Loucy (cell line): ENCODE measurements at regions not wholly inside any gene's neighbourhood (a gene's known extent, or its start where the extent isn't known, plus 50 kb on each side); places are given as distances from the start of the nearest gene placed in this dataset.

Experiments used
- H2AFZ ChIP-seq: fragments of 200-600 bp; sonication (generic); 2 replicates; pipeline ENCODE4 v1.6.0; 2016; ENCODE audit warnings: antibody characterized with exemption, mild to moderate bottlenecking, low read length, moderate library complexity
- H3F3A ChIP-seq: fragments of 200-600 bp; 2 replicates; pipeline ENCODE4 v1.6.0; 2016; ENCODE audit warnings: antibody characterized with exemption, low read depth, mild to moderate bottlenecking
- H3K27me3 ChIP-seq: fragments of 200-600 bp; sonication (generic); 2 replicates; pipeline ENCODE4 v1.6.1; 2014; ENCODE audit warnings: low read length, mild to moderate bottlenecking; ENCODE audit not compliant: insufficient read depth, poor library complexity, severe bottlenecking
- H3K36me3 ChIP-seq: fragments of 200-600 bp; sonication (generic); 2 replicates; pipeline ENCODE4 v1.6.1; 2016; ENCODE audit warnings: low read length; ENCODE audit not compliant: insufficient read depth
- H3K4me1 ChIP-seq: fragments of 200-600 bp; sonication (generic); 2 replicates; pipeline ENCODE4 v1.5.1; 2014; ENCODE audit warnings: low read length, mild to moderate bottlenecking; ENCODE audit not compliant: insufficient read depth, poor library complexity, severe bottlenecking
- H3K4me2 ChIP-seq: fragments of 200-600 bp; sonication (generic); 2 replicates; pipeline ENCODE4 v1.6.0; 2014; ENCODE audit warnings: antibody characterized with exemption, low read length, low read depth, mild to moderate bottlenecking; ENCODE audit not compliant: poor library complexity, severe bottlenecking
- H3K4me3 ChIP-seq: fragments of 200-600 bp; sonication (generic); 2 replicates; pipeline ENCODE4 v1.5.1; 2014; ENCODE audit warnings: low read length, mild to moderate bottlenecking, mixed read lengths; ENCODE audit not compliant: poor library complexity, severe bottlenecking
- H3K79me2 ChIP-seq: fragments of 200-600 bp; sonication (generic); 2 replicates; pipeline ENCODE4 v1.6.1; 2014; ENCODE audit warnings: low read length; ENCODE audit not compliant: insufficient read depth
- H3K9ac ChIP-seq: fragments of 200-600 bp; sonication (generic); 2 replicates; pipeline ENCODE4 v1.6.0; 2014; ENCODE audit warnings: mild to moderate bottlenecking, low read depth, low read length, moderate library complexity; ENCODE audit not compliant: poor library complexity, severe bottlenecking
- H3K9me2 ChIP-seq: fragments of 200-600 bp; sonication (generic); replicated peaks from 2 replicates; pipeline ENCODE4 v1.6.1; 2016; ENCODE audit warnings: low read depth, low read length, mixed read lengths
- H3K9me3 ChIP-seq: fragments of 200-600 bp; sonication (generic); 2 replicates; pipeline ENCODE4 v1.6.1; 2014; ENCODE audit warnings: mild to moderate bottlenecking, antibody characterized with exemption, low read length, low read depth; ENCODE audit not compliant: insufficient read depth
- H4K20me1 ChIP-seq: fragments of 200-600 bp; sonication (generic); 2 replicates; pipeline ENCODE4 v1.6.0; 2014; ENCODE audit warnings: antibody characterized with exemption, low read length, mild to moderate bottlenecking; ENCODE audit not compliant: insufficient read depth, poor library complexity, severe bottlenecking
- CTCF ChIP-seq: fragments of 200-600 bp; sonication (generic); conservative IDR thresholded peaks from 2 replicates; pipeline ENCODE4 v1.5.1; 2014; ENCODE audit warnings: mild to moderate bottlenecking, antibody characterized with exemption, low read length
- EZH2phosphoT487 ChIP-seq: fragments of 200-600 bp; IDR thresholded peaks from 2 replicates; pipeline ENCODE4 v1.6.1; 2018; ENCODE audit warnings: antibody characterized with exemption, mild to moderate bottlenecking, moderate library complexity, borderline replicate concordance

DNA sequence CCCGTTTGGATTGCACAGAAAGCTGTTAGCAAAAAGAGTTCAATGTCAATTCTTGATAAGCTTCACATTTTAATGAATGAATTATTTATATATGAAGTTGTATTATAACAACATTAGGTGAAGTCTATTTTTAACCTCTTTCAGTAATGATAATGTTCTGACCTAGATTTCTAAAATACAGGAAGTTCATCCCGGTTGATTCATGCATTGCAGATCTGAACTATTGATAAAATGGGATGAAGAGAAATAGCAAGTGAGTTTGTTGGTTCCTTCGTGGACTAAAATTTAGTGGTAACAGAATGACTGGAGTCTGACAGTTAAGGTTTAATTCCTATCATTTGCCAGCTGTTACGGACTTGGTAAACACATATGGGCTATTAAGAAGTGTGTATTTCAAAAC is 180.5 kb downstream of the PCSK1 start:
- Histone ChIP-seq H2AFZ (no peak overlapping the region), H3K9me3 (no peaks in the 10 kb centered on the region), H3K79me2 (no peaks in the 10 kb centered on the region), H4K20me1 (no peaks in the 10 kb centered on the region), H3K4me3 (no peak overlapping the region), H3K4me1 (peaks cover under 1% of the 10 kb centered on the region), H3K4me2 (no peak overlapping the region), H3F3A (no peaks in the 10 kb centered on the region), H3K36me3 (no peaks in the 10 kb centered on the region), H3K9ac (no peak overlapping the region), H3K9me2 (no peaks in the 10 kb centered on the region), H3K27me3 (no peaks in the 10 kb centered on the region)
- TF ChIP-seq CTCF: no peak
- TF ChIP-seq EZH2phosphoT487: no peak

- H3F3A ChIP-seq: no peaks in the 10 kb centered on the region
- TF ChIP-seq EZH2phosphoT487 (no peak), CTCF (no peak)
- no peak overlapping the region for H3K9ac ChIP-seq
- no peak overlapping the region for H2AFZ ChIP-seq
- no peaks in the 10 kb centered on the region for H3K9me3 ChIP-seq
- H3K4me2 ChIP-seq: no peak overlapping the region
- H4K20me1 ChIP-seq: no peaks in the 10 kb centered on the region
- no peaks in the 10 kb centered on the region for H3K9me2 ChIP-seq
- no peaks in the 10 kb centered on the region for H3K79me2 ChIP-seq
- no peaks in the 10 kb centered on the region for H3K36me3 ChIP-seq
- no peaks in the 10 kb centered on the region for H3K27me3 ChIP-seq
- H3K4me1 ChIP-seq: no peaks in the 10 kb centered on the region
- no peak overlapping the region for H3K4me3 ChIP-seq
Measured at GRCh38 chr5:96250782-96251181, 182.3 kb downstream of the PCSK1 start.

DNA sequence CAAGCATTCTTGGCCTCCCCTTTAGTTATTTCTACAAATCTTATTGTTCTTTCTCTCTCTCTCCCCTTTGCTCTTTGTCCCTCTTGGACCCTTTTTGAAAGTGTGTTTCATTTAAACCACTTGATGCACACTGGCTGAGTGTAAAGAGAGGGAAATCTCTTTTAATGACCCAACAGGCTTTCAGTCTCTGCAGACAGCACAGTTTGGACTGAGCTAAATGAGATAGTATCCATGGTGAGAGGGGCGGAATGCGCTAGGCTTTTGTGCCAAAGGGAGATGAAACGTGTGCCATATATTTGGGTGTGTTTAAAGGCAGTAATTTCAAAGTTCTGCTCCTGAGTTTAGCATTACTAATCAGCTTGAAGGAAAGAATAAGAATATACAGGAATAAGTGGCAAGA is 184.9 kb downstream of the PCSK1 start:
- H3K27me3 ChIP-seq: no peaks in the 10 kb centered on the region
- TF ChIP-seq EZH2phosphoT487 (no peak), CTCF (no peak)
- no peaks in the 10 kb centered on the region for H4K20me1 ChIP-seq
- no peak overlapping the region for H3K4me3 ChIP-seq
- H3K9ac ChIP-seq: no peak overlapping the region
- no peaks in the 10 kb centered on the region for H3F3A ChIP-seq
- H3K4me2 ChIP-seq: no peak overlapping the region
- H3K36me3 ChIP-seq: no peaks in the 10 kb centered on the region
- H3K9me2 ChIP-seq: no peaks in the 10 kb centered on the region
- no peaks in the 10 kb centered on the region for H3K4me1 ChIP-seq
- no peaks in the 10 kb centered on the region for H3K9me3 ChIP-seq
- H2AFZ ChIP-seq: no peak overlapping the region
- H3K79me2 ChIP-seq: no peaks in the 10 kb centered on the region
